ENCODE measurements at regions not wholly inside any gene's neighbourhood (a gene's known extent, or its start where the extent isn't known, plus 50 kb on each side); places are given as distances from the start of the nearest gene placed in this dataset.
"Not testable (repeated sequence)": the region's sequence is repeated elsewhere in the genome, so short reads cannot be mapped to it uniquely, and the experiment has no call there.

DNA sequence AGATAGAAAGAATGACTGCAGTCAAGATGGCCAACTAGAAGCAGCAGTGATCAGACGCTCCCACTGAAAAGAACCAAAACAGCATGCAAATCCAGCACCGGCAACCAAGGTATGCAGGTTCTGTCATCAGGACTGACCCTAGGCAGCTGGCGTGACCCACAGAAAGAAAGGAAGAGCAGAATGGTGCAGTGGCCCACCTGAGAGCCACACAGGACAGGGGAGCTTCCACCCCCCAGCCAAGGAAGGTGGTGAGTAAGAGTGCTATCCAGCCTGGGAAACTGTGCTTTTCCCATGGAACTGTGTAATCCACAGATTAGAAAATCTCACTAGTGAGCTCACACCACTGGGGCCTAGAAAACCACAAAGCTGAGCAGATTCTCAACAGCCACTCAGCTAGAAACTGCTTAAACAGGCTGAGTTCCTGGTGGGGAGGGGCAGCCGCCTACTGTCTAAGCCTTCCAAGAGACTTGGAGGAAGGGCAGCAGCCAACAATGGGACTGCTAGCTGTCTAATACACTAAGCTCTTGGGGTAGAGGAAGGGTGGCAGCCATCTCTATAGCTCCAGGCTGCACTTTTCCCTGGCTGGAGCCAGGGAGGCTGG lies 127.9 kb downstream of the EVA1A start:
- no peak for DNase-seq (ENCODE audit: low spot score)

DNA sequence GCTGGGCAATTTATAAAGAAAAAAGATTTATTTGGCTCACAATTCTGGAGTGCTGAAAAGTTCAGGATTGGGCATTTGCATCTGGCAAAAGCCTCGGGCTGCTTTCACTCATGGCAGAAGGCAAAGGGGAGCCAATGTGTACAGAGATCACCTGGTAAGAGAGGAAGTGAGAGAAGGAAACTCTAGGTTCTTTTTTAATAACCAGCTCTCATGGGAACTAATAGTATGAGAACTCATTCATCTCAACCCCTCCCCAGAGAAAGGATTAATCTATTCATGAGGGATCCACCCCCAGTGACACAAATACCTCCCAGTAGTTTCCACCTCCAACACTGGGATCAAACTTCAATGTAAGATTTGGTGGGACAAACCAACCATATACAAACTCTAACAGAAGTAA lies 129.0 kb downstream of the EVA1A start:
- DNase-seq (ENCODE audit: low spot score): no peak

DNA sequence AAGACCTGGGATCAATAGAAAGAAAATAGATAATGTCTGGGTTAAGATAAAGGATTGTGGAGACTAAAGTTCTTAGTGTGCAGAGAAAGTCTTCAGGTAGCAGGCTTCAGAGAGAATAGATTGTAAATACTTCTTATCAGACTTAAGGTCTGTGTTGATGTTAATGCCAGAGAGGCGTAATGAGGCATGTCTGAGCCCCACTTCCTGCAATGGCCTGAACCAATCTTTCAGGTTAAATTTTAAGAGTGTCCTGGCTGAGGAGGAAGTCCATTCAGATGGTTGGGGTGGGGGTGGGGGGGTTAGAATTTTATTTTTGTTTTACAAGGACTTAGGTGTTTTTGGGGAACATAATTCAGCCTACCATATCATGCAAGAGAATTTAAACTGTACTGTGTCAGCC lies 129.5 kb downstream of the EVA1A start:
- DNase-seq (ENCODE audit: low spot score): no peak

DNA sequence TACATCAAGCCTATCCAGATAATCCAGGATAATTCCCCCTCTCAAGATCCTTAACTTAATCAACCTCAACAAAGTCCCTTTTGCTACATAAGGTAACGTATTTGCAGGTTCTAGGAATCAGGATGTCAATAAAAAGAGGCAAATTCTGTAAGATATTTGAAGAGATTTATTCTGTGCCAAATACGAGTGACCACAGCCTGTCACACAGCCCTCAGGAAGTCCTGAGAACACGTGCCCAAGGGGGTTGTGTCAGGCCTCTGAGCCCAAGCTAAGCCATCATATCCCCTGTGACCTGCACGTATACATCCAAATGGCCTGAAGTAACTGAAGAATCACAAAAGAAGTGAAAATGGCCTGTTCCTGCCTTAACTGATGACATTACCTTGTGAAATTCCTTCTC lies 130.3 kb downstream of the EVA1A start:
- DNase-seq (ENCODE audit: low spot score): not testable (repeated sequence)

DNA sequence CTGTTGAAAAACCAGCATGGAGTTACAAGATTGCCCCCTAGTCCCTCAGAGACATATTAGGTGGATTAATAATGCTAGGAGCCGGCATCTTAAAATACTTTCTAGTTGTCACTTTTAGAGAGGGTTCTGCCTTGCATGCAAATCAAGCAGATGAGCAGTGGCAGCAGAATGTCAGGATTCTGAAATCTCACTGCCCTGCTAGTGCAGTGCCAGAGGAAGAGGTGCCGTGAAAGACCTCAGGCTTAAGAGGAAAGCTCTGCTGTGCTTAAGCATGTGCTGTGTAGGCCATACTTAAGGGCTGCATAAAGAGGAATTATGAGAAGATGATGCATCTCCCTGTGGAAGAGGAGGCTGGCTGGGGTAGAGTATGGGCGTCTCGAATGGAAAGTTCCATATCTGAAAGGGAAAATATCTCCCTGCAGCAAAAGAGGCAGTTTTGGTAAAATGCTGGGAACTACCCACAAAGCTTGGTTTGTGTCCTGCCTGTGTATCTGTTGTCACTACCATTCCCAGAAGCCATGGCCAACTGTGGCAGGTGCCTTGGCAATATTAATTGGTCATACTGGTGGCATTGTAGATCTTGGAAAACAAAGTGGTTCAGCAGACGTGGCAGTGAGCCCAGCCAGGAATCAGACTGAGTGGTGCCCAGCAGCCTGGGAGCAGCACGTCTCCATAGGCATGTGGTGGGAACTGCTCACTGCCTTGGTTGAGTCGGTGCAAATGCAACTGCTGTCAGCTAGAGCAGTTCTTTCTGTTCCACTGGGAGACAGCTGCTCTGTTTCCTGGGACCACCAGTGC lies 131.9 kb downstream of the EVA1A start:
- DNase-seq (ENCODE audit: low spot score): no peak

DNA sequence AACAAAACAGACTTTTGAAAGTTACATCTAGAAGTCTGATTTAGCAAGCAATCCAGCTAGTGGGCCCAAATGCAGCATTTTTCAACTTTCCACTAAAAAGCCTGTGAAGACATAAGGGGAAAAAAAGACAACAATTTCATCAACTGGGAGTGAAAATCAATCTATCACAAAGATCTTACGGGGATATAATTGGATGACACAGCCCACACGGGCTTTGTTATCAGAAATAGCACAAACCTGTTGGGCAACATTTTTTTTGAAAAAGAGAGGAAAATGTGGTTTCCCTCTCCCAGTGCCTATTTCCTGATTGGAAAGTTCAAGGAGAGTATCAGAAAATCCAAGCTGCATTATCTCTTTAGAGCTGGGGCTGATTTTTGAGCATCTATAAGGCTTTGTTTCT lies 132.7 kb downstream of the EVA1A start:
- DNase-seq (ENCODE audit: low spot score): no peak

DNA sequence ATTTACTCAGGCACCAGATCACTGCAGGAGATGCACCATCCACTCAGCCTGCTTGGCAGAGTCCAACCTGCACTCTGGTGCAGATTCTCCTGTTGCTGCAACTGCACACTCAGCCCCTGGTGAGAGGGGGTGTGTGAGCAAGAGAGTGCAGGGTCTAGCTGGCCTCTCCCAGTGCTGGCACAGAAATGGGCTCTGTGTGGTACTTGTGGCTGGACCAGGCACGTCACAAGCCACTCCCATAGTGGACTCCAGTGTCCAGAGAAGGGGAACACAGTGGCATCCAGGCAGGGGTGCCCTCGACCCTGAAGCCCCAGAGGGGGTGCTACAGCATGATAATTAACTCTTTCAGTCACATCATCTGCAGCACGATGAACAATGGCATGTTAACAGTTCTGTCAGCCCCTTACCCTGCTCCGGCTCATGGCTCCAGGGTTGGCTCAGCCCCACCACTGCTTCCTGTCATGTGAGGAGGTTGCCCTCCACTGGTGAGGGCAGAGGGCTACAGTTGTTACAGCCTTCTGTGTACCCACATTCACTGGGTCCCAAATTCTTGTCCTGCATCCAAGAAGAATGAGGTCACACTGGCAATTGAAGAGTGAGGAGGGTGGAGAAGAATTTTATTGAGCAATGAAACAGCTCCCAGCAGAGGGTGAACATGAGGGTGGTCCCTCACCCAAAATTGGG lies 135.7 kb downstream of the EVA1A start:
- no peak for DNase-seq (ENCODE audit: low spot score)

DNA sequence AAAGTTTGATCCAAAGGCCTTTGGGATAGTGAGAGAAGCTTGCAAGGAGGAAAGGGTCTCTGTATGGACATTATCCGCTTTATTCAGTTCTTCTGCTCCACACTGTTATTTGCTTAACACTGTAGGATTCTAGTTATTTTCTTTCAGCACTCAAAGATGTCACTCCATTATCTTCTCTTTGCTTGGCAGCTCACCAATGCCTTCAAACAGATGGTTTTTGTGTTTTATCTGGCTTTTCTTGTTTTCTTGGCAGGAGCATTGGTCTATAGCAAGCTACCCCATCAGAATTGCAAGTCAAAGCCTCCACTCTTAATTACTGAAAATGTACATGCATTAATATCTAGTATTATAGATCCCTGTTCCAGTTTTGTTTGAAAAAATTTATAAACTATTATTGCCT lies 138.8 kb downstream of the EVA1A start:
- no peak for DNase-seq (ENCODE audit: low spot score)

DNA sequence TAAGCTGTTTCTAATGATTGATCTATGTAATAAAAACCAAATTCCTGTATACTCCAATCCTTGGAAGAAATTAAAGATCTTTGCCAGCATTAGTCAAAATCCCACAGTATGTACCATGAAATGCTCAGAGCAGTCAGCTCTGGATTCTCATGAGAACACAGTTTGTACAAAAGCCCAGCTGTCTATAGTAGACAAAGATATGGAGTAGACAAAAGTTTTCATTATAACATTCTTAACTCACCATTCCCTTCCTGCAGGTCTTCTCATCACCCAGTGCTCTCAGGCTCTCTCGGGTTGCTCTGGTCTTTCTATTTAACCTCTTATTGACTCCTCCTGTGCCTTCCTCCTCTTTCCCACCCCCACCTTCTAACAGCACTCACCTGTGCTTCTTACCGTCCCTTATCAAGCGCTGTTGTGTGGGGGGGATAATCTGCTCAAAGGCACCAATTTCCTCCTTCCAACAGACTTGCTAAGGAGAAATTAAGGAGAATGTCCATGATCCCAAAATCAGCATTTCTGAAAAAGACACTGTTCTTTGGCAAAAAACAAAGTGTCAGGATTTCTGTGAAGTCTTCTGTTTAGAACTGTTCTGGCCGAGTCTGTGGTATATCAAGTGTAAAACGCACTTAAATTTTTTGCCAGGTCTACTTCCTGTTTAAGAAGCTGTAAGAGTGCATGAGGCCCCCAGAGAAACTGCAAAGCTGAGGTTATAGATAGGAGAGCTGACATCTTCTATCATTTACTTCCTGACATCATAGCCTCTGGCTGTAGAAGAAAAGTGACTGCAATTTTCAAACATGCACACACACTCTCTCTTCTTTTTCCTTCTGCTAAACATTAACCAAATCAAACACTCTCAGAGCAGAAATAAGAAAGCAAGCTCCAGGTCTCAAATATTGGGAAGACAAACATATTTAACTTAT lies 144.1 kb downstream of the EVA1A start:
- DNase-seq (ENCODE audit: low spot score): no peak

DNA sequence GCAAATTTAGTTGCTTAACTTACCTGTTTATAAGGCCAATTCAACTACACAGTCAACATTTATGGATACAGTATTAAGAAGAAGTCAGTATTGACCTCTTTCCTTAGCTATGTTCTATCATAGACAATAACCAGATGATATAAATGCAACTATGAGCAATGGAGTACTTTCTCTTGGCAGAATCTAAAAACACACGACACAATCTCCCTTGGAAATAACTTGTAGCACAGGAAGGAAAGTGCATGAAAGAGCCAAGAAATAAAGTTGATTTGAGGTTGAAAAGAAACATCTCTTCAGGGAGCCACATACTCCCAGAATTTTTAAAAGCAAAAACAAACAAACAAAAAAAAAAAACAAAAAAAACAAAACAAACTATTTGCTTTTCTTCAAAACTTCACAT lies 145.0 kb downstream of the EVA1A start:
- no peak for DNase-seq (ENCODE audit: low spot score)

DNA sequence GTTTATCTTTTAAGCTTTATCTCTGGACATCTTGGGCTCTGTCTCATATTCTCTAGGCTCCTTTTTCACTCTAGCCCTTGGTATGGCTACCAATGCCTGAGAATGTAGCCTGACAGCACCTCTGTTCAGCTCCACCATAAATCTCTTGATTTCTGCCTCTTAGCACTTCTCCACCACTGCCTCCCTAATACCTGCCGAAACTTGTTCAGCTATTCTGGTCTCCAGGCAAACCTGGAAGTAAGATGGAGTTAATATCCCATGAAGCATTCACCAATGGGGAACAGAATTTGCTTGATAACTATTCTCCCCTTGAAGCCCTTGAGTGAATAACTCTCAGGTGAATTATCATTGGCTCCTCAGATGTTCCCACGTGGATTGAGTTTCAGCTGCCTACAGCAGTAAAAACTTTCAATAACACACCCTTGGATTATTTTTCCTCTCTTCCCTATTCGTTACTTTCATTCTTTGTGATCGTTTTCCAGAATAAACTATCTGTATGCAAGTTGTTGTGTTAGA lies 145.6 kb downstream of the EVA1A start:
- DNase-seq (ENCODE audit: low spot score): no peak

DNA sequence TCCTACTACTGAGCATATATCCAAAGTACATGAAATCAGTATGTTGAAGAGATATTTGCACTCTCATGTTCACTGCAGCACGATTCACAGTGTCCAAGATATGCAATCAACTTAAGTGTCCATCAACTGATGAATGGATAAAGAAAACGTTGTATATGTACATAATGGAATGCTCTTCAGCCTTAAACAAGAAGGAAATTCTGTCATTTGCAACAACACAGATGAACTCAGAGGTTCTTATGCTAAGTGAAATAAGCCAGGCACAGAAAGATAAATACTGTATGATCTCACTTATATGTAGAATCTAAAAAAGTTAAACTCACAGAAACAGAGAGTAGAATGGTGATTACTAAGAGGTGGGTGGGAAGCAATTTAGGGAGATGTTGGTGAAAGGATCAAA lies 149.2 kb downstream of the EVA1A start:
- no peak for DNase-seq (ENCODE audit: low spot score)

DNA sequence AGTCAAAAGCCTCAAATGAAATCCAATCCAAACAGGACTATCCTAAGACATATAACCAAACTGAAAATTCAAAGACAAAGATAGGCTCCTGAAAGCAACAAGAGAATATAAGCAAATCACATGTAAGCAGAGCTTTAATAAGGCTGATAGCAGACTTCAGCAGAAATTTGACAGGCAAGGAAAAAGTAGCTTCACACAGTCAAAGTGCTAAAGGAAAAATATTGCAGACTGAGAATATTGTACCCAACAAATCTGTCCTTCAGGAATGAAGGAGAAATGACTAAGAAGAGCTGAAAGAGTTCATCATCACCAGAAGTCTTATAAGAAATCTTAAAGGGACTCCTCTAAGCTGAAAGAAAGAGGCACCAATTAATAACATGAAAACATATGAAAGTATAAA lies 150.0 kb downstream of the EVA1A start:
- no peak for DNase-seq (ENCODE audit: low spot score)

DNA sequence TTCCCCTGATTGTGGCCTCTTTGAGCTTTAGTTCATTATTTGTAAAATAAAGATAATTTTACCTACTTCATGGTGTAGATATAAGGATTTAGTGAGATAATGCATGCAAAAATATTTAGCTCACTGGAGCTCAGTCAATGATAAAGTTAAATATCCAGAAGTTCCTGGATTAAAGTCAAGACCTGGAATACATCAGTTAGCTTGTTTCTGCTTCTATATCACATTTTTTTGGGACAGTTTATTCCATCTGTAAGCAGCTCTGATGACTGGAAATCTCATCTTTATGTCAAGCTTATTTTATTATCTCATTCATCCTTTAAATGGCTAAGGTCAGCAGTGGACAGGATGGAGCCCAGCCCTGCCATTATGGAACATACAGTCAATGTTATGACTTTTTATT lies 152.0 kb downstream of the EVA1A start:
- no peak for DNase-seq (ENCODE audit: low spot score)

DNA sequence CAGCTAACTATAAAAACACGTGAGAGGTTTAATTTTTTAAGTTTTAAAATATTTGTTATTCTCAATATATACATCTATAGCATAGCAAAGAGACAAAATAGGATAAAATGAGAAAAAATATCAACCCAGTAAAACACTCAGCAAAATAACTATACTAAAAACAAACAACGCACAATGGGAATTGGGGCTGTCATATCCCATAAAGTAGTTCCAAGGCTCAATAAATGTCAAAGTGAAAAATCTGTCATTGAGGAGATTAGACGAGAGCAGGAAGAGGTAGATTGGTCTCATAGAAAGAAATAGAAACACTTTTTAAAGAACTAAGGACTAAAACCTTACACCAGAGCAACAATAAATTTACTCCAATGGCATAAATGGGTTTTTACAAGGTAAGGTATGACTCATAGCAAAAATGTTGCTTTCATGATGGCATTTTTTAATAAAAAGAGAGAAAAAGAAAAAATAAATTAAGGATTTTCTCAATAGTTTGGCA lies 153.7 kb downstream of the EVA1A start:
- no peak for DNase-seq (ENCODE audit: low spot score)

DNA sequence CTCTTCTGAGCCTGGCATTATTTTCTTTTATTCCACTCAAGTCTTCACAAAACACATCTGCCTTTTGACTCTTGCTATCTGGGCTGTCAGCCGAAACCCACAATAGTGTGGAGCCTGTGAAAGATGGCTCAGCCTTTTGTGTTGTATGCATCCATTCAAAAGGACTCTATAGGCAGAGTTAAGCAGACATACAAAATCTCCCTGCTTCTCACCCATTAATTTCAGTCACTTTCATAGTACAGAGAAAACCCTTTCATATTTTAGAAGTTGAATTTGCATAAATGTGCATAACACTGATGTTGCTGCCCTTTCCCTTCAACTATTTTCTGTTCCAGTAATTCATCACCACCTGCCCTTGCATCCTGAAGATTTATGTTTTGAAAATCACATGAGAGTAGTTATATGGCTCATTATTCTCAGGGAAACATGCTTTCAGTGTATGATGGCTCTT lies 154.6 kb downstream of the EVA1A start:
- DNase-seq (ENCODE audit: low spot score): no peak

DNA sequence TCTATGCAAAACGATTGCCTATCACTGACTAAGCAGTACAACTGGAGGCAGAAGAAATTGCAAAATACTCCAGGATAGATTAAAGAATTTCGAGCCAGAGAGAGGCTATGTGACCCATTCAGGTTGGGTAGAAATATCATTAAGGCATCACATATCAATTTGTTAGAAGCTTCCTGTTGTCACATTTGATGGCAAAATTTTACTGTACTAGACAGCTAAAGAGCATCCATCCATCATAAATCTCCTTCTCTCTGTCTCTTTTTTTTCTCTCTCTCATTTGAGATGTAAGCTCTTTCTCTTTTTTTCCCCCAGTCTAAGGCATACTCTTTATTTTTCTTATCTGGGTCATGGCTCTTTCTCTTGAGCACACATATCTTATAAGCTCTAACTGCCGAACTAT lies 155.7 kb downstream of the EVA1A start:
- DNase-seq (ENCODE audit: low spot score): no peak

DNA sequence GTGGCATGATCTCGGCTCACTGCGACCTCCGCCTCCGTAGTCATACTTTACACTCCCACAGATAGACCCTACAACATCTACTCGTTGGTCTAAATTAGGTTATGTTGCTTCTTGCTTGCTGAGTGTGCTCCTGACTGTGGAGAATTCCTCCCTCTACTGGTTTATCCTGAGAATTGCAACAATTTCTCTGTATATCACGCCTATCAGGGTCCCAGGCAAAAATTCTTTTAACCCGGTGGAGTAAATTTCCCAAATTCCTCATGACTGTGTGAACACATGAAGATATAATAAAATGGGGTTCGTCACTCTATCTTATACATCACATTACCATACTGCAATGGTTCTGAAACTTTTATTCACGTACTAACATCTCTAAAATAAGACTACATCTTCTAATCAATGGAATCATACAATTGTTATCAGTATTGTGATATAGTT lies 156.7 kb downstream of the EVA1A start:
- peak; percentile 47 for DNase-seq (ENCODE audit: low spot score)

DNA sequence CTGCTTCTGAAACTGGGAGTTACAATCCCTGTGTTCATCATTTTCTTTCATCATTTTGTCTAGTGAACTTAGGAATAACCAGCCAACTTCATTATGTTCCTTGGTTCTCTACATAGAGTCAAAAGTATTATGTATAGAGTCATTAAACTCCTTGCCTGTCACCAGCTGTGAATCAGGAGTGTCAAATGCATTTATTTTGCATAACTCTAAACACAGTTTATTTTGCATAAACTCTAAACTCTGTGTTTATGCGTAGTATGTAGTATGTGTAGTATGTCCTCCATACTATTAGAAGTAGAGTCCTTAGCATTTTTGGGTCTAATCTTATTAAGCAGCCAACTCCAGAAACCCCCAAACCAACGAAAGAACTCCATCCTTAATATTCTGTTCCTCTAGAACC lies 164.4 kb downstream of the EVA1A start:
- DNase-seq (ENCODE audit: low spot score): no peak

DNA sequence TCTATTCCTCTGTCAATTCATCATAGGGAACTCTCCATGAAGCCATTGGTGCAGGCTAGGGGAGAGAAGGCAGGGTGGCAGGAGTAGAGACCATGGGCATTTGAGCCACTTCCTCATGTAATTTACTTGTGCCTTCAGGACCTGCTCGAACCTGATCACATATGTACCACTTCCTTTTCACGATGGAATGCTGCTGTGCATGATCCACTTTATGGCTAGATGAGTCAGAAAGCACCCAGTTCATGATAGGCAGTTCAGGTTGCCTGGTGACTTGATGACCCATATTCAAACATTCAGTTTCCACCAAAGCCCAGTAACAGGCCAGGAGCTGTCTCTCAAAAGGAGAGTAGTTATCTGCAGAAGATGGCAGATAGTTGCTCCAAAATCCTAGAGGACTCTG lies 166.0 kb downstream of the EVA1A start:
- not testable (repeated sequence) for DNase-seq (ENCODE audit: low spot score)

DNA sequence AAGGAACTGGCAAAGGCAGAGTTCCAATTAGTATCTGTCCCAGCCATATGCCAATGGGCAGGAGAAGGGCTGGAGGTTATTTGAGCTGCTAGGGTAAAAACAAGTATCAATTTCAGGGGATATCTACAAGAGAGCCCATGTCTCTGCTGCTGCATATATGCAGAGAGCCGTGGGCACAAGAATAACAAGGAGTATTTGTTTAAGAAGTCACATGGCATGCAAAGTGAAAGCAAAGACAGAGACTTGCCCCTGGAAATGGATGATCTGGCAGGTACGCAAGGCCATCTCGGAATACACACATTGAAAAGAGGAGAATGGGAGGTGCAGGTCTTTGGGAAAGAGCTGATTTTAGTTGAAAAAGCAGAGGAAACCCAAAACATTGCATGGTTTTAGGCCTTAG lies 170.6 kb downstream of the EVA1A start:
- no peak for DNase-seq (ENCODE audit: low spot score)

DNA sequence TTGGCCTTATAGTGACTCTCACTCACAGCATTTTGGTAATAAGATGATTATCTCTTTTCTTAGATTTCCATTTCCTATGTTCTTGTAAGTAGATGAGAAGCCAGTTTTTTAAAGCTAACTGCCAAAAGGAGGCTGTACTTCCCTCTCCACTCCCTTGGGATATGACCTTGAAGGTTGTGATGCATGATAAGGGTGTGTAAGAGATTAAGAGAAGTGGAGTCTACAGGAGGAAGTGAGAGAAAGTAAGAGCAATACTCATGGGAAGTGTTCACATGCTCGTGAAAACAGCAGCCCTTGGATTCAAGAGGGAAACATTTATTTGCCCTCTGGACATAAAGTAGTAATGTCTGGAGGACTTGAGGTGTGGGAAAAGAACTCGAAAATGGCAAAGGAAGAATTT lies 171.5 kb downstream of the EVA1A start:
- DNase-seq (ENCODE audit: low spot score): no peak
